ENCODE measurements at regions not wholly inside any gene's neighbourhood (a gene's known extent, or its start where the extent isn't known, plus 50 kb on each side); places are given as distances from the start of the nearest gene placed in this dataset.

DNA sequence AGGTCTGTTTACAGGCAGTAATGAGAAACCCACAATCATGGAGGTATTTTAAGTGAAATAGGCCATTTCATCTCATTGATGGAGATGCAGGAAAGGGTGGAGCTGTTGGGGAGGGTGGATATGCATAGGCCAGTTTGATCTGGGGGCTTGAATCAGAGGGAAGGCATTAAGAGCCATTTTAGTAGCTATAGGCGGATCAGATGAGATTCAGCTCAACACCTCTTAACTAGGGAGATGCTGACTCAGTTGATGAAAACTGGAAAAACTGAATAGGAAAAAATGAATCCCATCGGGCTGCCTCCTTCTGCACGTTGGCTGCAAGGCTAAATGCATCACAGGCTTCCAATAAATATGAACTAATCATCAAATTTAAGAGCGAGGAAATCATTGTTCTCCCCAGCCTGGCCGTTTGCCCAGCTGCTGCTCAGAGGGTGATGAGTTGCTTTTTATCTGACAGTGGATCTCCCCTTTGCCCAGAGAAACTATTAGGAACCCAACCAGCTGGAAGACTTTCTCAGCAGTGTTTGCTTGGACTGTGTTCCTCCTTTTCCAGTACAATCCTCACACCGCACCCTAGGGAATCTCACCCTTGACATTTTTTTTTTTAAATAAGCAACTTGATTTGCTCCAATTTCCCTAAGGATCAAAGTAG is 149.6 kb downstream of the SOX9 start:
- TF ChIP-seq, protein P1, sequence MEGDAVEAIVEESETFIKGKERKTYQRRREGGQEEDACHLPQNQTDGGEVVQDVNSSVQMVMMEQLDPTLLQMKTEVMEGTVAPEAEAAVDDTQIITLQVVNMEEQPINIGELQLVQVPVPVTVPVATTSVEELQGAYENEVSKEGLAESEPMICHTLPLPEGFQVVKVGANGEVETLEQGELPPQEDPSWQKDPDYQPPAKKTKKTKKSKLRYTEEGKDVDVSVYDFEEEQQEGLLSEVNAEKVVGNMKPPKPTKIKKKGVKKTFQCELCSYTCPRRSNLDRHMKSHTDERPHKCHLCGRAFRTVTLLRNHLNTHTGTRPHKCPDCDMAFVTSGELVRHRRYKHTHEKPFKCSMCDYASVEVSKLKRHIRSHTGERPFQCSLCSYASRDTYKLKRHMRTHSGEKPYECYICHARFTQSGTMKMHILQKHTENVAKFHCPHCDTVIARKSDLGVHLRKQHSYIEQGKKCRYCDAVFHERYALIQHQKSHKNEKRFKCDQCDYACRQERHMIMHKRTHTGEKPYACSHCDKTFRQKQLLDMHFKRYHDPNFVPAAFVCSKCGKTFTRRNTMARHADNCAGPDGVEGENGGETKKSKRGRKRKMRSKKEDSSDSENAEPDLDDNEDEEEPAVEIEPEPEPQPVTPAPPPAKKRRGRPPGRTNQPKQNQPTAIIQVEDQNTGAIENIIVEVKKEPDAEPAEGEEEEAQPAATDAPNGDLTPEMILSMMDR (IDR thresholded peaks at IDR 0.05; ENCODE audit: extremely low read depth in 1 of 2, insufficient read depth in 1 of 2, low read depth in 1 of 2, low read length in 2 of 2) = no peak
- TF ChIP-seq POLR2AphosphoS5 (IDR thresholded peaks at IDR 0.05; ENCODE audit: insufficient read depth, low read depth, low read length) = no peak
- TF ChIP-seq POLR2A (IDR thresholded peaks at IDR 0.05; ENCODE audit: low read depth, low read length) = no peak
- TF ChIP-seq EZH2 (IDR thresholded peaks at IDR 0.05; ENCODE audit: borderline replicate concordance, low read depth, low read length, severe bottlenecking) = no peak
- TF ChIP-seq, protein P2, sequence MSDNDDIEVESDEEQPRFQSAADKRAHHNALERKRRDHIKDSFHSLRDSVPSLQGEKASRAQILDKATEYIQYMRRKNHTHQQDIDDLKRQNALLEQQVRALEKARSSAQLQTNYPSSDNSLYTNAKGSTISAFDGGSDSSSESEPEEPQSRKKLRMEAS (IDR thresholded peaks at IDR 0.05; ENCODE audit: insufficient read depth, insufficient read length) = no peak
- no peak for TF ChIP-seq FOS (IDR thresholded peaks at IDR 0.05; ENCODE audit: borderline replicate concordance, insufficient read depth, low read length)
- no peak for TF ChIP-seq MYC (IDR thresholded peaks at IDR 0.05; ENCODE audit: low read depth, low read length)
- TF ChIP-seq JUN (IDR thresholded peaks at IDR 0.05; ENCODE audit: borderline replicate concordance, insufficient read depth, insufficient read length, low read depth) = no peak
- no peak for TF ChIP-seq GATA2 (IDR thresholded peaks at IDR 0.05; ENCODE audit: insufficient read depth, insufficient read length, low read depth, low read length)
